SK-N-SH treated with all-trans-retinoic acid at 6 μM for 48 hours (cell line): ENCODE measurements at regions not wholly inside any gene's neighbourhood (a gene's known extent, or its start where the extent isn't known, plus 50 kb on each side); places are given as distances from the start of the nearest gene placed in this dataset.

Experiments
- ARNTL ChIP-seq: fragments of 450-650 bp; formaldehyde crosslinking; IDR thresholded peaks from 2 replicates; pipeline ENCODE4 v1.5.0; 2020; ENCODE audit warnings: low read depth, mild to moderate bottlenecking, moderate library complexity, borderline replicate concordance
- CREB5 ChIP-seq: fragments of 250-450 bp; sonication (Bioruptor Pico); IDR thresholded peaks from 2 replicates; pipeline ENCODE4 v1.5.1; 2020; ENCODE audit warnings: low read depth, mild to moderate bottlenecking, moderate library complexity
- CSDC2 ChIP-seq: fragments of 250-450 bp; sonication (Bioruptor Pico); IDR thresholded peaks from 2 replicates; pipeline ENCODE4 v1.5.0; 2020; ENCODE audit warnings: mild to moderate bottlenecking, moderate library complexity
- GLIS3 ChIP-seq: fragments of 250-450 bp; sonication (Bioruptor Pico); IDR thresholded peaks from 2 replicates; pipeline ENCODE4 v1.5.0; 2020; ENCODE audit warnings: mild to moderate bottlenecking, moderate library complexity
- OSR1 ChIP-seq: fragments of 250-450 bp; sonication (Bioruptor Pico); IDR thresholded peaks from 2 replicates; pipeline ENCODE4 v1.8.0; 2022; ENCODE audit warnings: moderate library complexity, mild to moderate bottlenecking, inconsistent platforms
- PPARA ChIP-seq: fragments of 250-450 bp; sonication (Bioruptor Pico); IDR thresholded peaks from 2 replicates; pipeline ENCODE4 v1.5.0; 2020; ENCODE audit warnings: mild to moderate bottlenecking, borderline replicate concordance
- SNAI2 ChIP-seq: fragments of 250-450 bp; sonication (Bioruptor Pico); IDR thresholded peaks from 2 replicates; pipeline ENCODE4 v1.5.0; 2020; ENCODE audit warnings: mild to moderate bottlenecking, moderate library complexity
- TOX ChIP-seq: fragments of 250-450 bp; sonication (Bioruptor Pico); IDR thresholded peaks from 2 replicates; pipeline ENCODE4 v1.8.0; 2021; ENCODE audit warnings: mild to moderate bottlenecking, moderate library complexity, borderline replicate concordance
- ZFP30 ChIP-seq: fragments of 450-650 bp; formaldehyde crosslinking; IDR thresholded peaks from 2 replicates; pipeline ENCODE4 v1.5.0; 2022; ENCODE audit warnings: mild to moderate bottlenecking, moderate library complexity
- TF ChIP-seq, protein P1 (sequence below): fragments of 250-450 bp; sonication (Bioruptor Pico); IDR thresholded peaks from 2 replicates; pipeline ENCODE4 v1.8.0; 2021; ENCODE audit warnings: low read depth, mild to moderate bottlenecking, moderate library complexity, borderline replicate concordance
- TF ChIP-seq, protein P2 (sequence below): fragments of 250-450 bp; sonication (Bioruptor Pico); IDR thresholded peaks from 2 replicates; pipeline ENCODE4 v1.8.0; 2020; ENCODE audit warnings: mild to moderate bottlenecking, moderate library complexity, borderline replicate concordance

GRCh38 chr6:24043848-24044247, 82.2 kb upstream of the NRSN1 start:
- no peak for TF ChIP-seq SNAI2 (CRISPR knock-in tag)
- TF ChIP-seq TOX (CRISPR knock-in tag), result no peak
- TF ChIP-seq CSDC2 (CRISPR knock-in tag), result no peak
- no peak for TF ChIP-seq PPARA (CRISPR knock-in tag)
- TF ChIP-seq, protein P1, sequence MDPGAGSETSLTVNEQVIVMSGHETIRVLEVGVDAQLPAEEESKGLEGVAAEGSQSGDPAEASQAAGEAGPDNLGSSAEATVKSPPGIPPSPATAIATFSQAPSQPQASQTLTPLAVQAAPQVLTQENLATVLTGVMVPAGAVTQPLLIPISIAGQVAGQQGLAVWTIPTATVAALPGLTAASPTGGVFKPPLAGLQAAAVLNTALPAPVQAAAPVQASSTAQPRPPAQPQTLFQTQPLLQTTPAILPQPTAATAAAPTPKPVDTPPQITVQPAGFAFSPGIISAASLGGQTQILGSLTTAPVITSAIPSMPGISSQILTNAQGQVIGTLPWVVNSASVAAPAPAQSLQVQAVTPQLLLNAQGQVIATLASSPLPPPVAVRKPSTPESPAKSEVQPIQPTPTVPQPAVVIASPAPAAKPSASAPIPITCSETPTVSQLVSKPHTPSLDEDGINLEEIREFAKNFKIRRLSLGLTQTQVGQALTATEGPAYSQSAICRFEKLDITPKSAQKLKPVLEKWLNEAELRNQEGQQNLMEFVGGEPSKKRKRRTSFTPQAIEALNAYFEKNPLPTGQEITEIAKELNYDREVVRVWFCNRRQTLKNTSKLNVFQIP (CRISPR knock-in tag), result no peak
- no peak for TF ChIP-seq ZFP30 (CRISPR knock-in tag)
- TF ChIP-seq GLIS3 (CRISPR knock-in tag), result no peak
- no peak for TF ChIP-seq ARNTL
- TF ChIP-seq, protein P2, sequence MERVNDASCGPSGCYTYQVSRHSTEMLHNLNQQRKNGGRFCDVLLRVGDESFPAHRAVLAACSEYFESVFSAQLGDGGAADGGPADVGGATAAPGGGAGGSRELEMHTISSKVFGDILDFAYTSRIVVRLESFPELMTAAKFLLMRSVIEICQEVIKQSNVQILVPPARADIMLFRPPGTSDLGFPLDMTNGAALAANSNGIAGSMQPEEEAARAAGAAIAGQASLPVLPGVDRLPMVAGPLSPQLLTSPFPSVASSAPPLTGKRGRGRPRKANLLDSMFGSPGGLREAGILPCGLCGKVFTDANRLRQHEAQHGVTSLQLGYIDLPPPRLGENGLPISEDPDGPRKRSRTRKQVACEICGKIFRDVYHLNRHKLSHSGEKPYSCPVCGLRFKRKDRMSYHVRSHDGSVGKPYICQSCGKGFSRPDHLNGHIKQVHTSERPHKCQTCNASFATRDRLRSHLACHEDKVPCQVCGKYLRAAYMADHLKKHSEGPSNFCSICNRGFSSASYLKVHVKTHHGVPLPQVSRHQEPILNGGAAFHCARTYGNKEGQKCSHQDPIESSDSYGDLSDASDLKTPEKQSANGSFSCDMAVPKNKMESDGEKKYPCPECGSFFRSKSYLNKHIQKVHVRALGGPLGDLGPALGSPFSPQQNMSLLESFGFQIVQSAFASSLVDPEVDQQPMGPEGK, result no peak
- TF ChIP-seq OSR1, result no peak
- no peak for TF ChIP-seq CREB5 (CRISPR knock-in tag)
